ENCODE measurements at regions not wholly inside any gene's neighbourhood (a gene's known extent, or its start where the extent isn't known, plus 50 kb on each side); places are given as distances from the start of the nearest gene placed in this dataset.

GRCh38 chr10:108069096-108069495 lies 904.6 kb upstream of the SORCS1 start:
- no peak overlapping the region for H2AFZ ChIP-seq (ENCODE audit: low read length)
- H3K4me3 Mint-ChIP-seq: no peak overlapping the region
- no CpG with 5 or more reads among the region's 1 CpG for WGBS (ENCODE audit: extremely low coverage, insufficient read length, low lambda C conversion rate)

More at GRCh38 chr10:108069096-108069495, 904.6 kb upstream of the SORCS1 start:
- Histone ChIP-seq H3K27ac (ENCODE audit: insufficient read length, low read depth, low read length) (no peak overlapping the region), H2BK15ac (ENCODE audit: low read depth, low read length) (no peak overlapping the region), H2AK5ac (ENCODE audit: insufficient read length, low read length) (no peak overlapping the region), H2BK20ac (ENCODE audit: low read depth, low read length, poor library complexity, severe bottlenecking) (no peak overlapping the region), H4K8ac (replicated peaks; ENCODE audit: insufficient read length, low read depth, low read length) (no peak overlapping the region), H2BK5ac (ENCODE audit: insufficient read length, low read length) (no peak overlapping the region), H4K5ac (ENCODE audit: insufficient read length, low read depth, low read length) (no peak overlapping the region), H3K79me2 (ENCODE audit: insufficient read depth, low read length) (no peaks in the 10 kb centered on the region), H4K20me1 (ENCODE audit: control insufficient read depth, insufficient read depth, insufficient read length) (no peaks in the 10 kb centered on the region), H3T11ph (ENCODE audit: low read length) (no peak overlapping the region), H2BK120ac (ENCODE audit: low read depth, low read length, poor library complexity, severe bottlenecking) (no peak overlapping the region), H3K4ac (ENCODE audit: low read depth, low read length) (no peak overlapping the region), H2BK12ac (ENCODE audit: insufficient read length, low read depth, low read length) (no peak overlapping the region), H3K18ac (ENCODE audit: insufficient read length, low read depth, low read length) (no peak overlapping the region), H3K56ac (ENCODE audit: insufficient read length, low read depth, low read length) (no peak overlapping the region), H3K23me2 (ENCODE audit: insufficient read length, low read depth, low read length, poor library complexity, severe bottlenecking) (no peaks in the 10 kb centered on the region), H3K9me3 (ENCODE audit: control insufficient read depth, low read depth, low read length) (no peaks in the 10 kb centered on the region), H3K4me1 (ENCODE audit: insufficient read depth, low read length) (no peaks in the 10 kb centered on the region), H3K27me3 (ENCODE audit: insufficient read depth, low read length) (no peaks in the 10 kb centered on the region), H3K9ac (ENCODE audit: extremely low read depth, insufficient read length, low read length) (no peak overlapping the region), H3K4me2 (ENCODE audit: insufficient read depth, insufficient read length, low read length) (no peak overlapping the region), H4K91ac (ENCODE audit: insufficient read length, low read depth, low read length) (no peak overlapping the region), H3K14ac (ENCODE audit: insufficient read depth, low read length) (no peak overlapping the region), H3K79me1 (ENCODE audit: insufficient read depth, low read depth, low read length, poor library complexity, severe bottlenecking) (no peaks in the 10 kb centered on the region), H3K23ac (ENCODE audit: insufficient read length, low read depth, low read length) (no peak overlapping the region)
- Mint-ChIP-seq H3K36me3 (ENCODE audit: insufficient read depth in 1 of 3, low read depth in 3 of 3) (no peaks in the 10 kb centered on the region), H3K4me1 (no peaks in the 10 kb centered on the region), H3K27ac (no peak overlapping the region), H3K9me3 (no peaks in the 10 kb centered on the region; a peak in 2 of 5 replicates), H3K27me3 (ENCODE audit: low read depth) (no peaks in the 10 kb centered on the region)
- TF ChIP-seq, protein P1, sequence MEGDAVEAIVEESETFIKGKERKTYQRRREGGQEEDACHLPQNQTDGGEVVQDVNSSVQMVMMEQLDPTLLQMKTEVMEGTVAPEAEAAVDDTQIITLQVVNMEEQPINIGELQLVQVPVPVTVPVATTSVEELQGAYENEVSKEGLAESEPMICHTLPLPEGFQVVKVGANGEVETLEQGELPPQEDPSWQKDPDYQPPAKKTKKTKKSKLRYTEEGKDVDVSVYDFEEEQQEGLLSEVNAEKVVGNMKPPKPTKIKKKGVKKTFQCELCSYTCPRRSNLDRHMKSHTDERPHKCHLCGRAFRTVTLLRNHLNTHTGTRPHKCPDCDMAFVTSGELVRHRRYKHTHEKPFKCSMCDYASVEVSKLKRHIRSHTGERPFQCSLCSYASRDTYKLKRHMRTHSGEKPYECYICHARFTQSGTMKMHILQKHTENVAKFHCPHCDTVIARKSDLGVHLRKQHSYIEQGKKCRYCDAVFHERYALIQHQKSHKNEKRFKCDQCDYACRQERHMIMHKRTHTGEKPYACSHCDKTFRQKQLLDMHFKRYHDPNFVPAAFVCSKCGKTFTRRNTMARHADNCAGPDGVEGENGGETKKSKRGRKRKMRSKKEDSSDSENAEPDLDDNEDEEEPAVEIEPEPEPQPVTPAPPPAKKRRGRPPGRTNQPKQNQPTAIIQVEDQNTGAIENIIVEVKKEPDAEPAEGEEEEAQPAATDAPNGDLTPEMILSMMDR (conservative IDR thresholded peaks at IDR 0.05): no peak
- no peak for DNase-seq

All from H9 (cell line).